GM19328 (cell line): ENCODE measurements at regions not wholly inside any gene's neighbourhood (a gene's known extent, or its start where the extent isn't known, plus 50 kb on each side); places are given as distances from the start of the nearest gene placed in this dataset.

Source experiments
- ATAC-seq: cut with Tn5 transposase; IDR thresholded peaks from one replicate; pipeline ENCODE4 v1.9.1; 2021; ENCODE audit warnings: mild to moderate bottlenecking, moderate library complexity; ENCODE audit not compliant: unreplicated experiment

GRCh38 chr20:10770753-10771152 lies 97.0 kb upstream of the JAG1 start:
- ATAC-seq = no peak

GRCh38 chr20:10771435-10772140 lies 97.8 kb upstream of the JAG1 start:
- no peak for ATAC-seq

GRCh38 chr20:10774357-10774943 lies 100.7 kb upstream of the JAG1 start:
- ATAC-seq = no peak

- ATAC-seq = no peak
Observed at GRCh38 chr20:10777710-10778109, 103.9 kb upstream of the JAG1 start.

DNA sequence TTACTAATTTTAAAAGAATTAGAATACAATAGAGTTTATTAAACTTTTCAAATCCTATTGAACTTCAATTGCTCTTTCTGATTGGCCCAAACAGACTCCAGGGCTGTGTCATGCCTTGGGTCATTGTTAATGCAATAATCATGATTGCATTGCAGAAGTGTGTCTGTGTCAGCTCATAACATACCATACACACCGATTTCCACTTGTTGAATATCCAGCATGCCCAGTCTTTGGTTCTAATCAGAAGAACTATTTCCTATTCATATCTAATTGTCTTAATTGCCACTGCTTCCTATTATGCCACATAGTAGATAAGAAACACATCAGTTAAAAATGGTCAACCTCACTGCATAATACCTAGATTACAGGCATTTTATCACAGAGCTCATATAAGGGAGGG lies 106.1 kb upstream of the JAG1 start:
- no peak for ATAC-seq

DNA sequence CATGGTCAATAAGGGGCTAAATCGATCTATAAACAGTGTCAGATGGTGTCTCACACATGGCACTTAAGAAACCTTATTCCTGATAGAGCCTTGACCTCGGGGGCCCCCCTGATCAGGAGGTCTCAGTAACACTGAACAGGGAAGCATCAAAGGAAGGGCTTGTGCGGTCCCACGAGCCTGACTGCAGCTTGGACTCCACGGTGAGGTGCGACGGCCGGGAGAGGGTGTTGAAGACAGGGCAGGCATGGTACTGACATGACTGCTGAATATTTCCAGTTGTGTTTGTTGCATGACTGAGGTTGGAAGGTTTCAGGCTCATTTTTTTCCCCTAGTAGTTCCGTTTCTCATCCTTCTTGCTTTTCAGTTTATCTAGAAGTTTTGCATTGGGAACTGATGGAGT lies 107.1 kb upstream of the JAG1 start:
- no peak for ATAC-seq

DNA sequence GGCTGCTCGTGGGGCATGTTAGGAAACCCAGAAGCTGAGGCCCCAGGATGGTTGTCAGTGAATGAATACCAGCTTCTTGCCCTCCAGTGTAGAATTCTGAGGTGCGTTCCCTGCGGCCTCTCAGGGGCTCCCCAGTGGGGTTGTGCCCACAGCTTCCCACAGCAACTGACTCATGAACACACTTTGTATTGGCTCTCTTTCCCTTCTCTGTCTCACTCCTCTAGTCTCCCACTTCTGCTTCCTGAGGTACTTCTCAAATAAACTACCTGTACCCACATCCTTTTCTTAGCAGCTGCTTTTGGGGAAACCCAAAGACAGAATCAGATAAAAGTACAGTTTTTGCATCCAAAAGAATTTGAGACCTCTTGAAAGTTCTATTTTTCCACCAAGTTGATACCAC lies 107.7 kb upstream of the JAG1 start:
- ATAC-seq = no peak

- ATAC-seq = no peak
Observed at GRCh38 chr20:10783707-10784553, 110.1 kb upstream of the JAG1 start.

- ATAC-seq = no peak
Observed at GRCh38 chr20:10784554-10785183, 110.9 kb upstream of the JAG1 start.

GRCh38 chr20:10786678-10787077 lies 112.9 kb upstream of the JAG1 start:
- ATAC-seq = no peak

DNA sequence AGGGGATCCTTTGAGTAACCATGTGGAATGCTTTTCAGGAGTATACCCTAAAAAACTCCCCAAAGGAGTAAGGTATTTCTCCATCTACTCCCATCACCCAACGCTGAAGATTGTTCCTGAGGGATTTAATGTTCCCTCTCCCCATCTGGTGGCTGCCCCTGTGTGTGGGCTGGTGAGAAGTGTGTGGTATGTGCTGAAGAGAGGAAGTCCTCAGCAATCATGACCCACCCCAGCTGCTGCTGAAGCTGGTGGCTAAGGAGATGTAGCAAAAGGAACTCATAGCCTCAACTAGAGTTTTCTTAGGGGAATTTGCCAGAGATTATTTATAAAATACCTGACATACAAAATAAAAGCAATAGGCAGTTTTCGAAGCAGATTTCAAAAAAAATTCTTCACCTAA lies 114.3 kb upstream of the JAG1 start:
- ATAC-seq = no peak

DNA sequence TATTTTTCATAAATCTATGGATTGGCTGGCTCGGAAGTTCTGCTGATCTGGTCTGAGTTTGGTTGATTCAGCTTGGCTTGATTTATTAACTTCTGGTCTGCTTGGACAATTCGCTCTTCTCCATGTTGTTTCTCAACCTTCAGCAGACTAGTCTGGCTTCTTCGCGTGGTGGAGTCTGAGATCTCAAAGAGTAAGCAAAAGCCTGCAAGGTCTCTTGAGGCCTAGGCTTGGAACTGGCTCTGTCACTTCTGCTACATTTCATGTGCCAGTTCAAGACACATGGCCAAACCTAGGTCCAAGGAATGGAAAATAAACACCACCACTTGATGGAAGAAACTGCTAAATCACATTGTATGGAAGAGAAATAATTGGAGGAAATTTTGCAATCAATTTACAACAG lies 115.1 kb upstream of the JAG1 start:
- ATAC-seq = no peak

- no peak for ATAC-seq
Observed at GRCh38 chr20:10789386-10789785, 115.6 kb upstream of the JAG1 start.

DNA sequence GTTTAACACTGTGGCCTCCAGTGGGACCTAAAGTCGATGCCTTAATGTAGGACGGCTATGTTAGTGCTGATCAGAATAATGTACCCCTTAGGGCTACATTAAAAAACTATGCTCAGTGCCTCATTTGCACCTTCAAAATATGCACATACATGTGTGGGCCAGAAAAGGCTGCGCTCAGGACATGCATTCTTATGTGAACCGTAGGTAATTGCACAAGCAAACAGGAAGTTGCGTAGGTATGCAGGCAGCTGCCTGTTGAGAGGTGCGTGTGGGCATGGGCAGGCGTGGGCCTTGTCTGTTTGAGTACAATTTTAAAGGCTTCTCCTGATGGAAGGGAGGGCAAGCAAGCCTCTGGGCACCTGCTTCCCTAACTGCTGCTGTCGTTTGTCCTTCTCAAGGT lies 116.2 kb upstream of the JAG1 start:
- ATAC-seq = no peak

DNA sequence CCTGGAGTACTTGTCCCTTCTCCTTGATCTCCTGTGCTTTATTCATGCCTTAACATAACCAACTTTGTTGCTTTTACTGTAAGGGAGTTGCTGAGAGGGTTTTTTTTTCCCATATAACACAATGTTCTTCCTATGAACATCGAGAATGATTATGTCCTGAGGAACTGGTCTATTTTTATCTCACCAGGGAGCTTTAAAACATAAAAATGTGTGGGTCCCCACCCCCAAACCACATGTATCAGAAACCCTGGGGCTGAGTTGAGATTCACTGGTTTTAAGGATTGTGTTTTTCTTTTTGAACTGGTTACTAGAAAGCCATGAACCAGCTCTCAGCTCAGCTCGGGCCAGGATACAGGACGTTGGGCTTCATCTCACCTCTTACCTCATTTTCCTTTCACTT lies 118.5 kb upstream of the JAG1 start:
- no peak for ATAC-seq

GRCh38 chr20:10793766-10794165 lies 120.0 kb upstream of the JAG1 start:
- no peak for ATAC-seq

DNA sequence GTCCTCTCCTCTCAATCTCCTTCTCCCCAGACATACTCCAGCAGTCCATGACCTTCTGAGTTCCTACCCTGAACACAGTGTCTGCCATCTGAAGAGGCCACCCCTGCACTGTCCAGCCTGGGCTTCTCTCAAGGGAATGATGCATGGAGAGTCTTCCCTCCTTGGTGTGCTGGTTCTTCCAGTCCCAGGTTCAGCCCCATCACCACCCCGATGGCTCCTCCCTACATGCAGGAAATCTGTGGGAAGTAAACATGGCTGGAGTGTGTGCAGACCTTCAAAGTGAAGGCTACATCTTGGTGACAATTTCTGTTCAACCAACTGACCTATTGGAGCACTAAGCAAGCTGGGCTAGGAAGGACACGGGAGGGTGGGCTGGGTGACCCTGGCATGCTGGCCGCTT lies 121.0 kb upstream of the JAG1 start:
- no peak for ATAC-seq

- no peak for ATAC-seq
Observed at GRCh38 chr20:10795286-10796026, 121.7 kb upstream of the JAG1 start.

DNA sequence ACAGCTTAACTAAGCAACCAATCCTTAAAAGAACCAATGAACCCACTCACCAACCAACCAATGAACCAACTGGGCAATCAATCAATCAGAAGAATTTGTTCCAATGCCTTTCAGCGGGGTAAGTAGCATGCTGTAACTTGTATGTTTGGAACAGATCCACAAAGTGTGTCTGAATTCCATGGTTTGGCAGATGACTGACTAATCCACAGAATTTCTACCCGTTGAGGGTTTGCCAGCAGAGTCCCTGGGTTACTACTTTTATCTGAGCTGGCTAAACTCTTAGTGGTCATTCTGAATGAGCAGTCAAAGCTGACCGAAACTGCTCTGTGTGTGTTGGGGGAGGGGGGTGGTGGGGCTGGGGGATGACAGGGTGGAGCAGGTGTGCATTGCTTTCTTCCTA lies 125.0 kb upstream of the JAG1 start:
- ATAC-seq = no peak

GRCh38 chr20:10799735-10800134 lies 125.9 kb upstream of the JAG1 start:
- no peak for ATAC-seq

GRCh38 chr20:10800288-10800687 lies 126.5 kb upstream of the JAG1 start:
- ATAC-seq = no peak
